ENCODE measurements at regions not wholly inside any gene's neighbourhood (a gene's known extent, or its start where the extent isn't known, plus 50 kb on each side); places are given as distances from the start of the nearest gene placed in this dataset.

GRCh38 chr7:118298771-118299170 is 74.3 kb downstream of the ANKRD7 start:
- CTCF ChIA-PET = interaction anchor here (0.7 to 1.1 kb wide), 2 partner anchors 8 to 206 kb away, joined by 3 to 4 read pairs; no protein-coding TSS in a partner anchor

GRCh38 chr7:118300177-118300576 is 75.7 kb downstream of the ANKRD7 start:
- POLR2A ChIA-PET = no interaction called here
- H3K27ac Mint-ChIP-seq = no peak overlapping the region
- H3K27me3 Mint-ChIP-seq = peaks cover 17% of the 10 kb centered on the region
- H3K4me3 Mint-ChIP-seq = no peak overlapping the region
- no peak for DNase-seq
- peaks cover 3% of the 10 kb centered on the region for H3K9me3 Mint-ChIP-seq
- CTCF ChIA-PET = no interaction called here
- no peaks in the 10 kb centered on the region for H3K36me3 Mint-ChIP-seq (ENCODE audit: low read depth)
- H3K4me1 Mint-ChIP-seq = no peaks in the 10 kb centered on the region

More at GRCh38 chr7:118298771-118299170, 74.3 kb downstream of the ANKRD7 start:
- no peaks in the 10 kb centered on the region for H3K4me1 Mint-ChIP-seq
- H3K9me3 Mint-ChIP-seq = no peaks in the 10 kb centered on the region
- H3K27me3 Mint-ChIP-seq = peaks cover 15% of the 10 kb centered on the region
- no peak overlapping the region for H3K4me3 Mint-ChIP-seq
- no peak for DNase-seq
- no peaks in the 10 kb centered on the region for H3K36me3 Mint-ChIP-seq (ENCODE audit: low read depth)
- POLR2A ChIA-PET = no interaction called here
- H3K27ac Mint-ChIP-seq = no peak overlapping the region

GRCh38 chr7:118304100-118304499 is 79.6 kb downstream of the ANKRD7 start:
- ChIA-PET POLR2A (no interaction called here), CTCF (interaction anchor here (0.5 to 0.7 kb wide), 2 partner anchors 153 to 401 kb away, joined by 3 to 6 read pairs; no protein-coding TSS in a partner anchor)
- H3K4me1 Mint-ChIP-seq = no peaks in the 10 kb centered on the region
- no peaks in the 10 kb centered on the region for H3K36me3 Mint-ChIP-seq (ENCODE audit: low read depth)
- peaks cover 13% of the 10 kb centered on the region for H3K27me3 Mint-ChIP-seq
- no peak overlapping the region for H3K27ac Mint-ChIP-seq
- no peak for DNase-seq
- H3K4me3 Mint-ChIP-seq = no peak overlapping the region
- H3K9me3 Mint-ChIP-seq = peaks cover 3% of the 10 kb centered on the region

- no peak for DNase-seq
- H3K9me3 Mint-ChIP-seq = peaks cover 3% of the 10 kb centered on the region
- H3K4me1 Mint-ChIP-seq = no peaks in the 10 kb centered on the region
- H3K36me3 Mint-ChIP-seq (ENCODE audit: low read depth) = no peaks in the 10 kb centered on the region
- POLR2A ChIA-PET = no interaction called here
- no peak overlapping the region for H3K27ac Mint-ChIP-seq
- CTCF ChIA-PET = no interaction called here
- H3K27me3 Mint-ChIP-seq = peaks cover 10% of the 10 kb centered on the region
- no peak overlapping the region for H3K4me3 Mint-ChIP-seq
These were observed 81.2 kb downstream of the ANKRD7 start for GRCh38 chr7:118305671-118306070.

- Mint-ChIP-seq H3K27me3 (peaks cover 10% of the 10 kb centered on the region), H3K4me1 (peaks cover 4% of the 10 kb centered on the region), H3K27ac (no peak overlapping the region), H3K36me3 (ENCODE audit: low read depth) (no peaks in the 10 kb centered on the region), H3K4me3 (no peak overlapping the region), H3K9me3 (peaks cover 3% of the 10 kb centered on the region)
- ChIA-PET POLR2A (no interaction called here), CTCF (interaction anchor here (0.7 kb wide), 1 partner anchor 8 kb away, joined by 3 read pairs; no protein-coding TSS in a partner anchor)
- no peak for DNase-seq
These were observed 82.3 kb downstream of the ANKRD7 start for GRCh38 chr7:118306771-118307170.

- H3K9me3 Mint-ChIP-seq = peaks cover 9% of the 10 kb centered on the region
- peaks cover 2% of the 10 kb centered on the region for H3K36me3 Mint-ChIP-seq (ENCODE audit: low read depth)
- no peak for DNase-seq
- ChIA-PET POLR2A (no interaction called here), CTCF (no interaction called here)
- H3K4me1 Mint-ChIP-seq = peaks cover 9% of the 10 kb centered on the region
- no peak overlapping the region for H3K4me3 Mint-ChIP-seq
- H3K27ac Mint-ChIP-seq = no peak overlapping the region
- peaks cover 6% of the 10 kb centered on the region for H3K27me3 Mint-ChIP-seq
These were observed 86.8 kb downstream of the ANKRD7 start for GRCh38 chr7:118311121-118311836.

GRCh38 chr7:118312051-118312450 is 87.5 kb downstream of the ANKRD7 start:
- Mint-ChIP-seq H3K9me3 (peaks cover 9% of the 10 kb centered on the region), H3K4me3 (no peak overlapping the region), H3K27me3 (peaks cover 7% of the 10 kb centered on the region), H3K27ac (no peak overlapping the region), H3K4me1 (peaks cover 9% of the 10 kb centered on the region), H3K36me3 (ENCODE audit: low read depth) (peaks cover 2% of the 10 kb centered on the region)
- DNase-seq = no peak
- ChIA-PET CTCF (no interaction called here), POLR2A (no interaction called here)

GRCh38 chr7:118312966-118313365 is 88.5 kb downstream of the ANKRD7 start:
- ChIA-PET CTCF (no interaction called here), POLR2A (no interaction called here)

GRCh38 chr7:118324790-118325449 is 100.4 kb downstream of the ANKRD7 start:
- Mint-ChIP-seq H3K27me3 (peaks cover 5% of the 10 kb centered on the region), H3K4me1 (no peaks in the 10 kb centered on the region), H3K9me3 (no peaks in the 10 kb centered on the region), H3K4me3 (no peak overlapping the region), H3K27ac (no peak overlapping the region), H3K36me3 (ENCODE audit: low read depth) (no peaks in the 10 kb centered on the region)
- no peak for DNase-seq
- ChIA-PET POLR2A (no interaction called here), CTCF (no interaction called here)

More at GRCh38 chr7:118312966-118313365, 88.5 kb downstream of the ANKRD7 start:
- Mint-ChIP-seq H3K4me1 (peaks cover 9% of the 10 kb centered on the region), H3K36me3 (ENCODE audit: low read depth) (peaks cover 2% of the 10 kb centered on the region), H3K27ac (no peak overlapping the region), H3K4me3 (no peak overlapping the region), H3K27me3 (peaks cover 7% of the 10 kb centered on the region), H3K9me3 (peaks cover 9% of the 10 kb centered on the region)
- no peak for DNase-seq

GRCh38 chr7:118325450-118325808 is 100.9 kb downstream of the ANKRD7 start:
- no peak for DNase-seq
- Mint-ChIP-seq H3K27ac (no peak overlapping the region), H3K9me3 (no peaks in the 10 kb centered on the region), H3K27me3 (peaks cover 9% of the 10 kb centered on the region), H3K36me3 (ENCODE audit: low read depth) (no peaks in the 10 kb centered on the region), H3K4me1 (no peaks in the 10 kb centered on the region), H3K4me3 (no peak overlapping the region)
- ChIA-PET CTCF (no interaction called here), POLR2A (no interaction called here)

- DNase-seq = no peak
- CTCF ChIA-PET = interaction anchor here (1.3 kb wide), 1 partner anchor 12 kb away, joined by 3 read pairs; no protein-coding TSS in a partner anchor
- H3K4me1 Mint-ChIP-seq = no peaks in the 10 kb centered on the region
These were observed 102.7 kb downstream of the ANKRD7 start for GRCh38 chr7:118327174-118327573.

GRCh38 chr7:118328505-118329211 is 104.2 kb downstream of the ANKRD7 start:
- no peak overlapping the region for H3K4me3 Mint-ChIP-seq
- DNase-seq = no peak
- no peaks in the 10 kb centered on the region for H3K36me3 Mint-ChIP-seq (ENCODE audit: low read depth)
- H3K27ac Mint-ChIP-seq = no peak overlapping the region
- H3K27me3 Mint-ChIP-seq = peaks cover 11% of the 10 kb centered on the region
- no peaks in the 10 kb centered on the region for H3K9me3 Mint-ChIP-seq
- POLR2A ChIA-PET = no interaction called here
- no peaks in the 10 kb centered on the region for H3K4me1 Mint-ChIP-seq
- CTCF ChIA-PET = interaction anchor here (0.7 kb wide), 1 partner anchor 292 kb away, joined by 3 read pairs; no protein-coding TSS in a partner anchor

More at GRCh38 chr7:118327174-118327573, 102.7 kb downstream of the ANKRD7 start:
- H3K27ac Mint-ChIP-seq = no peak overlapping the region
- H3K4me3 Mint-ChIP-seq = no peak overlapping the region
- H3K27me3 Mint-ChIP-seq = peaks cover 11% of the 10 kb centered on the region
- no peaks in the 10 kb centered on the region for H3K9me3 Mint-ChIP-seq
- POLR2A ChIA-PET = no interaction called here
- H3K36me3 Mint-ChIP-seq (ENCODE audit: low read depth) = no peaks in the 10 kb centered on the region

- H3K4me1 Mint-ChIP-seq = no peaks in the 10 kb centered on the region
- H3K4me3 Mint-ChIP-seq = no peak overlapping the region
- DNase-seq = no peak
- CTCF ChIA-PET = no interaction called here
- no peaks in the 10 kb centered on the region for H3K36me3 Mint-ChIP-seq (ENCODE audit: low read depth)
- POLR2A ChIA-PET = no interaction called here
- no peak overlapping the region for H3K27ac Mint-ChIP-seq
- no peaks in the 10 kb centered on the region for H3K9me3 Mint-ChIP-seq
- peaks cover 11% of the 10 kb centered on the region for H3K27me3 Mint-ChIP-seq
These were observed 105.9 kb downstream of the ANKRD7 start for GRCh38 chr7:118330388-118330787.
